K562 (cell line): ENCODE measurements at regions not wholly inside any gene's neighbourhood (a gene's known extent, or its start where the extent isn't known, plus 50 kb on each side); places are given as distances from the start of the nearest gene placed in this dataset.
A peak's percentile ranks its signal among the peaks of the same experiment; 100 is the strongest.

Experiments used
- ATAC-seq: fragments of 200-7000 bp; cut with Tn5 transposase; 3 replicates; pipeline ENCODE4 v1.9.1; 2020; ENCODE audit warnings: moderate library complexity
- BruUV-seq: library from RNA; stranded (reverse); fragments of 400-500 nt; replicated peaks from 2 replicates; lab custom pipeline; 2021; lab: Mats Ljungman, UMichigan
- CTCF ChIA-PET: fragments of 300-600 bp; formaldehyde crosslinking; extraction: SDS; loops from one replicate; lab custom pipeline; 2021; ENCODE audit warnings: low intra/inter-chr PET ratio; lab: Yijun Ruan, JAX
- POLR2A ChIA-PET: fragments of 300-600, 350-650 bp; sonication (Branson Sonifier 250); formaldehyde crosslinking; extraction: SDS; loops from one replicate; lab custom pipeline; 2021; ENCODE audit warnings: antibody characterized with exemption, inconsistent platforms; lab: Yijun Ruan, JAX
- DNase-seq, 4 experiments: peaks; one replicate each; pipeline versions ENCODE4 v3.0.0 to v3.0.0-alpha.2; 2011 to 2018; ENCODE audit warnings: low spot score in 3 of 4, mixed read lengths in 3 of 4; ENCODE audit errors: extremely low read depth in 1 of 4
- FAIRE-seq: peaks from 2 replicates; lab custom pipeline; 2011; peaks lifted over from hg19 to GRCh38; lab: Jason Lieb, UNC
- H2AFZ ChIP-seq: 2 replicates; pipeline ENCODE4 v1.6.0; 2011; ENCODE audit warnings: low read depth, low read length, control low read depth, inconsistent platforms
- H3K27ac ChIP-seq: fragments of 200-600 bp; 3 replicates; pipeline ENCODE4 v1.8.0; 2011; ENCODE audit warnings: low read depth, mild to moderate bottlenecking, control low read depth, inconsistent platforms, low read length, moderate library complexity, mixed read lengths; ENCODE audit errors: extremely low read depth
- H3K27me3 ChIP-seq, 2 experiments: fragments of 300-600 bp in 1 of 2; 2 replicates in 1 of 2; 3 replicates in 1 of 2; pipeline versions ENCODE4 v1.6.0 to v1.8.0; 2011; ENCODE audit warnings: inconsistent platforms in 2 of 2, low read length in 2 of 2, mild to moderate bottlenecking in 1 of 2, mixed read lengths in 1 of 2, moderate library complexity in 1 of 2; ENCODE audit not compliant: control insufficient read depth in 2 of 2, insufficient read depth in 2 of 2
- H3K36me3 ChIP-seq: fragments of 300-600 bp; 3 replicates; pipeline ENCODE4 v1.8.0; 2011; ENCODE audit warnings: mild to moderate bottlenecking, low read length, inconsistent platforms; ENCODE audit not compliant: control insufficient read depth, insufficient read depth
- H3K4me1 ChIP-seq, 2 experiments: fragments of 200-600 bp in 1 of 2; replicated peaks in 1 of 2; 2 replicates in 1 of 2; 3 replicates in 1 of 2; pipeline versions ENCODE4 v1.5.1 to v1.8.0; 2011; ENCODE audit warnings: inconsistent platforms in 2 of 2, low read length in 2 of 2, mild to moderate bottlenecking in 1 of 2, mixed read lengths in 1 of 2, moderate library complexity in 1 of 2; ENCODE audit not compliant: control insufficient read depth in 2 of 2, insufficient read depth in 2 of 2
- H3K4me2 ChIP-seq: 2 replicates; pipeline ENCODE4 v1.6.1; 2011; ENCODE audit warnings: low read length, control low read depth, inconsistent platforms, mixed read lengths; ENCODE audit not compliant: insufficient read depth
- H3K4me3 ChIP-seq: fragments of 200-600 bp; sonication (generic), shearing (Covaris generic); 2 replicates; pipeline ENCODE4 v1.5.1; 2016; ENCODE audit warnings: control low read depth, inconsistent platforms
- H3K79me2 ChIP-seq: fragments of 200-600 bp; 3 replicates; pipeline ENCODE4 v1.8.0; 2011; ENCODE audit warnings: low read length, inconsistent platforms; ENCODE audit not compliant: control insufficient read depth, insufficient read depth
- H3K9ac ChIP-seq, 2 experiments: 2 replicates each; pipeline versions ENCODE4 v1.6.0 to v1.6.1; 2011; ENCODE audit warnings: low read depth in 2 of 2, low read length in 2 of 2, control low read depth in 1 of 2, inconsistent platforms in 1 of 2, mild to moderate bottlenecking in 1 of 2, mixed read lengths in 1 of 2; ENCODE audit not compliant: insufficient read depth in 1 of 2
- H3K9me1 ChIP-seq: one replicate; pipeline ENCODE4 v1.6.0; 2011; ENCODE audit warnings: inconsistent platforms, mild to moderate bottlenecking, low read length, moderate library complexity; ENCODE audit not compliant: control insufficient read depth, insufficient read depth
- H3K9me3 ChIP-seq: replicated peaks from 2 replicates; pipeline ENCODE4 v1.5.1; 2011; ENCODE audit warnings: low read depth, low read length, inconsistent platforms; ENCODE audit not compliant: control insufficient read depth, insufficient read depth
- H4K20me1 ChIP-seq: replicated peaks from 2 replicates; pipeline ENCODE4 v1.6.1; 2011; ENCODE audit warnings: low read length, inconsistent platforms, mixed read lengths; ENCODE audit not compliant: control insufficient read depth, insufficient read depth
- ATF1 ChIP-seq, 2 experiments: fragments of 450-650 bp in 1 of 2; IDR thresholded peaks; 2 replicates each; pipeline ENCODE4 v1.6.1; 2016; ENCODE audit warnings: missing compliant biosample characterization in 1 of 2, missing genetic modification characterization in 1 of 2
- C11orf30 ChIP-seq: fragments of 450-650 bp; IDR thresholded peaks from 2 replicates; pipeline ENCODE4 v1.6.1; 2016; ENCODE audit warnings: low read depth, mild to moderate bottlenecking
- CBFA2T3 ChIP-seq: fragments of 450-650 bp; IDR thresholded peaks from 2 replicates; pipeline ENCODE4 v1.6.1; 2017
- CC2D1A ChIP-seq: fragments of 450-650 bp; IDR thresholded peaks from 2 replicates; pipeline ENCODE4 v1.6.1; 2017; ENCODE audit warnings: mild to moderate bottlenecking
- JUND ChIP-seq, 2 experiments: IDR thresholded peaks; 2 replicates in 1 of 2; 3 replicates in 1 of 2; pipeline ENCODE4 v1.6.1; 2011; ENCODE audit warnings: borderline replicate concordance in 2 of 2, low read depth in 2 of 2, low read length in 2 of 2, improper control_type of control experiment in 1 of 2, missing biosample characterization in 1 of 2, missing genetic modification characterization in 1 of 2, missing genetic modification reagents in 1 of 2
- MAFG ChIP-seq: fragments of 450-650 bp; conservative IDR thresholded peaks from 2 replicates; pipeline ENCODE4 v1.6.1; 2016; ENCODE audit warnings: missing genetic modification characterization, missing compliant biosample characterization
- NFYB ChIP-seq: IDR thresholded peaks from 2 replicates; pipeline ENCODE4 v1.6.1; 2011; ENCODE audit warnings: mild to moderate bottlenecking, moderate library complexity; ENCODE audit not compliant: insufficient read length; ENCODE audit errors: extremely low read depth
- PTRF ChIP-seq: fragments of 450-650 bp; IDR thresholded peaks from 2 replicates; pipeline ENCODE4 v1.6.1; 2016; ENCODE audit warnings: mild to moderate bottlenecking, missing genetic modification characterization, missing compliant biosample characterization
- RAD51 ChIP-seq: fragments of 450-650 bp; IDR thresholded peaks from 2 replicates; pipeline ENCODE4 v1.7.1; 2016; ENCODE audit warnings: low read depth, mild to moderate bottlenecking, borderline replicate concordance
- SMARCC2 ChIP-seq: fragments of 450-650 bp; IDR thresholded peaks from 2 replicates; pipeline ENCODE4 v1.6.1; 2017; ENCODE audit warnings: antibody characterized with exemption, moderate library complexity, mild to moderate bottlenecking, low read depth
- SRSF7 ChIP-seq: fragments of 200-400 bp; formaldehyde crosslinking; optimal IDR thresholded peaks from 2 replicates; pipeline ENCODE3; 2017; ENCODE audit warnings: mild to moderate bottlenecking, low read depth, low read length
- U2AF2 ChIP-seq: fragments of 200-400 bp; formaldehyde crosslinking; optimal IDR thresholded peaks from 2 replicates; pipeline ENCODE3; 2017; ENCODE audit warnings: low read depth, mild to moderate bottlenecking, low read length
- ZBTB12 ChIP-seq: fragments of 250-450 bp; sonication (Bioruptor Pico); IDR thresholded peaks from 2 replicates; pipeline ENCODE4 v1.4.0; 2020
- ZBTB5 ChIP-seq: fragments of 450-650 bp; IDR thresholded peaks from 2 replicates; pipeline ENCODE4 v1.6.1; 2017; ENCODE audit warnings: antibody characterized with exemption
- ZNF316 ChIP-seq: fragments of 450-650 bp; IDR thresholded peaks from 2 replicates; pipeline ENCODE4 v1.6.1; 2016
- WGBS: fragments of 100-300 bp; shearing (Covaris generic); methylation state at CpG from one replicate; pipeline ENCODE4 v1.1.6; 2016; ENCODE audit warnings: low coverage, mixed read lengths; ENCODE audit not compliant: insufficient coverage; ENCODE audit errors: missing lambda C conversion rate; 5-methylcytosine and 5-hydroxymethylcytosine counted together
- in situ Hi-C: fragments of 300-500 bp; cut with MboI; formaldehyde crosslinking; loops from 4 replicates; pipeline ENCODE4 v1.15.0; 2018; ENCODE audit warnings: inconsistent platforms, mixed read lengths
- intact Hi-C: fragments of 100-400 bp; cut with micrococcal nuclease; formaldehyde crosslinking; loops from 2 replicates; pipeline ENCODE4 v1.14.2; 2022

DNA sequence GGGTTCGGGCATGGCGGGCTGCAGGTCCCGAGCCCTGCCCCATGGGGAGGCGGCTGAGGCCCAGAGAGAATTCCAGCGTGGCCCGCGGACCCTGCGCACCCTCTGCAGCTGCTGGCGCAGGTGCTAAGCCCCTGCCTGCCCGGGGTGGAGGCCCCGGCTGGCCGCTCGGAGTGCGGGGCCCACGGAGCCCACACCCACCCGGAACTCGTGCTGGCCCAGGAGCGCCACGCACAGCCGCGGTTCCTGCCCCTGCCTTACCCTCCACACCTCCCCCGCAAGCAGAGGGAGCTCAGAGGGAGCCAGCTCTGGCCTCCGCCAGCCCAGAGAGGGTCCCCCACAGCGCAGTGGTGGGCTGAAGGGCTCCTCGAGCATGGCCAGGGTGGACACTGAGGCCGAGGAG lies 75.3 kb downstream of the MRPS30 start:
- CTCF ChIA-PET = no interaction called here
- TF ChIP-seq RAD51 = no peak
- in situ Hi-C loops = no loop called here

GRCh38 chr5:44885903-44886302 lies 77.2 kb downstream of the MRPS30 start:
- Histone ChIP-seq H3K9me3 (peaks cover 2% of the 10 kb centered on the region; the same call in 1 of the 2 replicates), H3K4me3 (no peak overlapping the region), H3K4me2 (no peak overlapping the region), H3K9me1 (no peaks in the 10 kb centered on the region), H3K27me3 (no peaks in the 10 kb centered on the region), H2AFZ (no peak overlapping the region), H3K4me1 (no peaks in the 10 kb centered on the region), H4K20me1 (no peaks in the 10 kb centered on the region), H3K27ac (no peak overlapping the region), H3K9ac (no peak overlapping the region), H3K79me2 (no peaks in the 10 kb centered on the region), H3K36me3 (no peaks in the 10 kb centered on the region)
- CTCF ChIA-PET = no interaction called here
- POLR2A ChIA-PET = no interaction called here
- in situ Hi-C loops (no loop called here), intact Hi-C loops (no loop called here)
- BruUV-seq = no TSS peak
- DNase-seq (no peak), FAIRE-seq (no peak), ATAC-seq (no peak)
- 0% methylated on average over 1 of the region's 1 CpG for WGBS
- TF ChIP-seq ZBTB5 (no peak), ZBTB12 (CRISPR knock-in tag) (no peak), SMARCC2 (no peak), NFYB (no peak), ATF1 (CRISPR knock-in tag; IDR thresholded peaks at IDR 0.05) (no peak), ATF1 (tag; IDR thresholded peaks at IDR 0.05) (no peak), MAFG (tag) (peak; percentile 63), SRSF7 (no peak), ZNF316 (peak; percentile 56), C11orf30 (peak; percentile 33; the same call in 1 of the 2 replicates), PTRF (tag) (no peak), CBFA2T3 (no peak), U2AF2 (no peak), JUND (IDR thresholded peaks at IDR 0.05; ENCODE audit: borderline replicate concordance, low read depth, low read length) (no peak), JUND (tag; IDR thresholded peaks at IDR 0.05; ENCODE audit: borderline replicate concordance, low read depth, low read length) (0 out of 3 replicates have a peak, but pooled peaks have one; percentile 17), CC2D1A (no peak)

More for the DNA sequence above, 75.3 kb downstream of the MRPS30 start:
- POLR2A ChIA-PET = interaction anchor here (0.6 kb wide), 1 partner anchor 330 kb away, joined by 3 read pairs; no protein-coding TSS in a partner anchor
- Histone ChIP-seq H3K36me3 (no peaks in the 10 kb centered on the region), H3K9me1 (no peaks in the 10 kb centered on the region), H3K4me3 (no peak overlapping the region), H3K9me3 (peaks cover 2% of the 10 kb centered on the region; the same call in 1 of the 2 replicates), H3K4me2 (no peak overlapping the region), H4K20me1 (no peaks in the 10 kb centered on the region), H3K4me1 (no peaks in the 10 kb centered on the region), H3K27me3 (no peaks in the 10 kb centered on the region), H3K9ac (no peak overlapping the region), H2AFZ (no peak overlapping the region), H3K27ac (no peak overlapping the region), H3K79me2 (no peaks in the 10 kb centered on the region)
- ATAC-seq = no peak
- whole genome bisulfite sequencing = 15% methylated on average over 22 of the region's 26 CpGs
- FAIRE-seq = no peak
- no TSS peak for BruUV-seq
- DNase-seq = no peak
- intact Hi-C loops = no loop called here
